ENCODE measurements at regions not wholly inside any gene's neighbourhood (a gene's known extent, or its start where the extent isn't known, plus 50 kb on each side); places are given as distances from the start of the nearest gene placed in this dataset.

DNA sequence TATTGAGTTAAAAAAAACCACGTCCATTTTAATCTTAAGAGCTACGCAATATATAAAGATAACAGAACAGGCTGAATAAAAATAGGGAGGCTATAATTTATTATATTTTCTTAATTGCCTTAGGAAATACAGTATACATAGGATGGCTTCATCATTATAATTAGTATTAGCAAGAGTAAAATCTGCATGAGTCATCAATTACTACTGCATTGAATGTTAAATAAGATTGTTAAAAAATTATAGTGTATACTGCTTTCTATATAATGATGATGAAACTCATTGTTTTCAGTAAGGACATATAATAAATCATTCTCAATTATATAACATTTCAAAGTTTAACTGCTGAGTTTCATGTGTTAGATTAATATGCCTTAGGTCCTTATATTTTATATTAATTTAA is 133.4 kb upstream of the GRID2 start:
- TF ChIP-seq CTCF (conservative IDR thresholded peaks at IDR 0.05) (no peak), EZH2 (IDR thresholded peaks at IDR 0.05; ENCODE audit: low read depth) (no peak)

Measured in PC-9 (cell line).